Neural cell (in vitro differentiated cells): ENCODE measurements at regions not wholly inside any gene's neighbourhood (a gene's known extent, or its start where the extent isn't known, plus 50 kb on each side); places are given as distances from the start of the nearest gene placed in this dataset.

Experiments used
- H2AFZ ChIP-seq: fragments of 200-600, 300-800 bp; sonication (generic), shearing (Covaris generic); 2 replicates; pipeline ENCODE4 v1.6.0; 2014; ENCODE audit warnings: low read depth, mild to moderate bottlenecking, antibody characterized with exemption, low read length, moderate library complexity
- H3F3A ChIP-seq: fragments of 200-600 bp; shearing (Covaris generic); 2 replicates; pipeline ENCODE4 v1.6.1; 2016; ENCODE audit warnings: mild to moderate bottlenecking, moderate library complexity, mixed read lengths, antibody characterized with exemption, low read length; ENCODE audit not compliant: insufficient read depth, poor library complexity, severe bottlenecking
- H3K27ac ChIP-seq: fragments of 200-600, 300-800 bp; sonication (generic), shearing (Covaris generic); 2 replicates; pipeline ENCODE4 v1.5.1; 2014; ENCODE audit warnings: mild to moderate bottlenecking, low read length, moderate library complexity
- H3K27me3 ChIP-seq: fragments of 300-800, 200-600 bp; sonication (generic), shearing (Covaris generic); 2 replicates; pipeline ENCODE4 v1.6.0; 2014; ENCODE audit warnings: mild to moderate bottlenecking, low read depth, low read length, moderate library complexity; ENCODE audit not compliant: insufficient read depth
- H3K36me3 ChIP-seq: fragments of 300-800, 200-600 bp; sonication (generic), shearing (Covaris generic); 2 replicates; pipeline ENCODE4 v1.5.1; 2014; ENCODE audit warnings: mild to moderate bottlenecking, antibody characterized with exemption, low read length, moderate library complexity; ENCODE audit not compliant: insufficient read depth
- H3K4me2 ChIP-seq: fragments of 300-800, 200-600 bp; sonication (generic), shearing (Covaris generic); 2 replicates; pipeline ENCODE4 v1.6.0; 2014; ENCODE audit warnings: mild to moderate bottlenecking, low read length
- H3K4me3 ChIP-seq: fragments of 300-800, 200-600 bp; sonication (generic), shearing (Covaris generic); 2 replicates; pipeline ENCODE4 v1.5.1; 2014; ENCODE audit warnings: mild to moderate bottlenecking, low read length, moderate library complexity
- H3K79me2 ChIP-seq: fragments of 200-600 bp; shearing (Covaris generic); replicated peaks from 2 replicates; pipeline ENCODE4 v1.6.0; 2014; ENCODE audit warnings: mild to moderate bottlenecking, low read length, moderate library complexity; ENCODE audit not compliant: insufficient read depth
- H3K9ac ChIP-seq: fragments of 300-800, 200-600 bp; sonication (generic), shearing (Covaris generic); 2 replicates; pipeline ENCODE4 v1.6.1; 2016; ENCODE audit warnings: mild to moderate bottlenecking, low read length, mixed read lengths
- H3K9me2 ChIP-seq: fragments of 200-600 bp; shearing (Covaris generic); 2 replicates; pipeline ENCODE4 v1.6.1; 2016; ENCODE audit warnings: mild to moderate bottlenecking, low read length, mixed read lengths; ENCODE audit not compliant: insufficient read depth
- H3K9me3 ChIP-seq: fragments of 200-600, 300-800 bp; sonication (generic), shearing (Covaris generic); 2 replicates; pipeline ENCODE4 v1.6.1; 2016; ENCODE audit warnings: mild to moderate bottlenecking, mixed run types, low read length, moderate library complexity, mixed read lengths
- H4K20me1 ChIP-seq: fragments of 200-600 bp; shearing (Covaris generic); 2 replicates; pipeline ENCODE4 v1.6.1; 2016; ENCODE audit warnings: mild to moderate bottlenecking, mixed run types; ENCODE audit not compliant: insufficient read depth
- EP300 ChIP-seq: fragments of 450-650 bp; conservative IDR thresholded peaks from 2 replicates; pipeline ENCODE4 v1.6.1; 2014; ENCODE audit warnings: antibody characterized with exemption, mild to moderate bottlenecking, moderate library complexity; ENCODE audit not compliant: poor library complexity, severe bottlenecking
- EZH2 ChIP-seq: fragments of 200-600, 300-800 bp; shearing (Covaris generic), sonication (generic); IDR thresholded peaks from 2 replicates; pipeline ENCODE4 v1.6.1; 2014; ENCODE audit warnings: antibody characterized with exemption, low read length, borderline replicate concordance, mild to moderate bottlenecking; ENCODE audit not compliant: insufficient read depth, poor library complexity, severe bottlenecking
- MXI1 ChIP-seq: fragments of 450-650 bp; conservative IDR thresholded peaks from 2 replicates; pipeline ENCODE4 v1.6.1; 2014; ENCODE audit warnings: antibody characterized with exemption, mild to moderate bottlenecking; ENCODE audit not compliant: poor library complexity, severe bottlenecking
- POLR2AphosphoS5 ChIP-seq: IDR thresholded peaks from 2 replicates; pipeline ENCODE4 v1.6.1; 2012
- RAD21 ChIP-seq: fragments of 450-650 bp; conservative IDR thresholded peaks from 2 replicates; pipeline ENCODE4 v1.6.1; 2014; ENCODE audit warnings: antibody characterized with exemption, mild to moderate bottlenecking, moderate library complexity
- SMC3 ChIP-seq: fragments of 450-650 bp; conservative IDR thresholded peaks from 2 replicates; pipeline ENCODE4 v1.6.1; 2014; ENCODE audit warnings: antibody characterized with exemption, mild to moderate bottlenecking, moderate library complexity; ENCODE audit not compliant: poor library complexity
- TAF1 ChIP-seq: IDR thresholded peaks from 2 replicates; pipeline ENCODE4 v1.6.1; 2012; ENCODE audit warnings: low read depth
- TF ChIP-seq, protein P1 (sequence below): IDR thresholded peaks from 2 replicates; pipeline ENCODE4 v1.6.1; 2012; ENCODE audit warnings: borderline replicate concordance

DNA sequence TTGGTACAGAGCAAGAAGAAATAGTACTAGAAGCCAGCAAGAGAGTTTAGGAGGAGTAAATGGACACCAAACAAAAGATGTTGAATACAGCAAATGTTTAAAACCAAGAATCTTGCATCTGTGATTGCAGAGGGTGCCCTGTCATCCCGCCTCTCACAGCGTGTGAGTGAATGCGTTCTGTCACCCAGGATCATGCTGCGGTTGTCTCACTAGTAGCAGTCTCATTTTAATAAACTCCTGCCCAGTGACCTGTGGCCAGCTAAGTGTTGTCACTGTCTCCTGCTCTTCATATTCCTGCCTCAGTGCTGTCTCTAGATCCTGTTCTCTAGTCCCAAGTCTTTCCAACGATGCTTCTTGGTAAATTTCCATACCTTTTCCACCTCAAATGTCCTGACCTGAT lies 584.6 kb downstream of the MCTP2 start:
- H3K4me2 ChIP-seq = no peak overlapping the region
- no peak overlapping the region for H3K27ac ChIP-seq
- no peaks in the 10 kb centered on the region for H3K36me3 ChIP-seq
- H2AFZ ChIP-seq = no peak overlapping the region
- no peak overlapping the region for H3K4me3 ChIP-seq
- no peaks in the 10 kb centered on the region for H3K9me2 ChIP-seq
- no peak overlapping the region for H3K9ac ChIP-seq
- no peaks in the 10 kb centered on the region for H3K27me3 ChIP-seq
- no peaks in the 10 kb centered on the region for H3K79me2 ChIP-seq
- H3K9me3 ChIP-seq = no peaks in the 10 kb centered on the region
- TF ChIP-seq POLR2AphosphoS5 = no peak
- TF ChIP-seq EZH2 = no peak
- no peak for TF ChIP-seq TAF1
- no peak for TF ChIP-seq SMC3
- H3F3A ChIP-seq = no peaks in the 10 kb centered on the region
- no peaks in the 10 kb centered on the region for H4K20me1 ChIP-seq

DNA sequence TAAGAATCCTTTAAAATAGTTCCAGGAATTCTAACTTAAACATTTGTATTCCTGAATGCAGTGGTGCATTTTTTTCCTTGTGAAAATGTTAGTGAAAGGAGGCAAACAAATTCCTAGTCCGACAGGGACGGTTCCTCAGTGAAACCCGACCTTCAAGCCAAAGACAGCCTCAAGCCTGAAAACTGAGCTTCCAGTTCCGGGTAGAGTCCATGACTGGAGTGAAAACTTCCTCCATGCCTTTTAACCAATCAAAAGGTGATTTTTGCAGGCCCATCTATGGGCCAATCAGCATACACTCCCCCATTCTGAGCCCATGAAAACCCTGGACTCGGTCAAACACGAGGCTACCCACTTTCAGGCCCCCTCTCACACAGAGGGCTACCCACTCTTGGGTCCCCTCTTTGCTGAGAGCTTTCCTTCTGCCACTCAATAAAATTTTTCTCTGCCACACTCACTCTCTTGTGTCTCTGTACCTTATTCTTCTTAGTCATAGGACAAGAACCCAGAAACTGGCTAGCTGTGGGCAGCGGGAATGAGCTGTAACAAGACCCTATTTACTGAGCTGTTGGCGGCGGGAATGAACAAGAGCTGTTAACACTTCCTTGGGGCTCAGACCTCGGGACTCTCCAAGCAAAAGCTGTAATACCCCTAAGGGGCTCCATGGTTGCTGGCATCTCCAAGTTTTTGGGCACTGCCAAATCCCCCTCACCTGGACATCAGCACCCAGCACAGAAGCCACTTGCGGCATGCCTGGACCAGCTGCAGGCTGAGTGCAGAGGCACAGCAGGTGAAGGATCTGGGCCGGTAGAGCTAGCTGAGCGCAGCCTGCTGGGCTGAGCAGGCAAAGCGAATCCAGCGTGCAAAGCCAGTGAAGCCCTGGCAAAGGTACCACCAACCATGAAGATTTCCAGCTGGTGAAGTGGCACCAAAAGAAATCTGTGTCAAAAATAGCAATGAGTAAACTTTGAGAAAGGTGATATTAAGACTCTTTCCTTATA lies 598.8 kb downstream of the MCTP2 start:
- Histone ChIP-seq H3K27ac (no peak overlapping the region), H4K20me1 (no peaks in the 10 kb centered on the region), H3K4me3 (no peak overlapping the region), H3K36me3 (no peaks in the 10 kb centered on the region), H3K9ac (no peak overlapping the region), H3K79me2 (no peaks in the 10 kb centered on the region), H3K27me3 (no peaks in the 10 kb centered on the region), H2AFZ (no peak overlapping the region), H3K4me2 (no peak overlapping the region), H3K9me3 (no peaks in the 10 kb centered on the region), H3F3A (no peaks in the 10 kb centered on the region), H3K9me2 (no peaks in the 10 kb centered on the region)
- TF ChIP-seq MXI1 (no peak), TAF1 (no peak), RAD21 (no peak), EP300 (no peak), SMC3 (no peak), EZH2 (no peak)

DNA sequence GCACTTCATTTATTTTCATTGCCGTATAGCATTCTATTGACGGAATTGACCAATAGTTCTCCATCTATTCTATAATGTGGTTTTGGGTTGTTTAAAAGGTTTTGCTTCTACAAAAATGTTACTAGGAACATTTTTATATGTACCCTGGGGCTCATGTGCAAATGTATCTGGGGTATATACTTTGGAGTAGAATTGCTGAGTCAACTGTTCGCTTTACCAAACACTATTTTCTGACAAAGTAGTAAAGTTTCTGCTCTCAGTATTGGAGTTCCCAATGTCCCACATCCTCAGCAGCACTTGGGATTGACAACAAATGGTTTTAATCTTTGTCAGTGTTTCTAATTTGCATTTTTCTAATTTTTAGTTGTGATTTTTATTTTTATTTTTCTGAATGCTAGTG lies 602.6 kb downstream of the MCTP2 start:
- TF ChIP-seq, protein P1, sequence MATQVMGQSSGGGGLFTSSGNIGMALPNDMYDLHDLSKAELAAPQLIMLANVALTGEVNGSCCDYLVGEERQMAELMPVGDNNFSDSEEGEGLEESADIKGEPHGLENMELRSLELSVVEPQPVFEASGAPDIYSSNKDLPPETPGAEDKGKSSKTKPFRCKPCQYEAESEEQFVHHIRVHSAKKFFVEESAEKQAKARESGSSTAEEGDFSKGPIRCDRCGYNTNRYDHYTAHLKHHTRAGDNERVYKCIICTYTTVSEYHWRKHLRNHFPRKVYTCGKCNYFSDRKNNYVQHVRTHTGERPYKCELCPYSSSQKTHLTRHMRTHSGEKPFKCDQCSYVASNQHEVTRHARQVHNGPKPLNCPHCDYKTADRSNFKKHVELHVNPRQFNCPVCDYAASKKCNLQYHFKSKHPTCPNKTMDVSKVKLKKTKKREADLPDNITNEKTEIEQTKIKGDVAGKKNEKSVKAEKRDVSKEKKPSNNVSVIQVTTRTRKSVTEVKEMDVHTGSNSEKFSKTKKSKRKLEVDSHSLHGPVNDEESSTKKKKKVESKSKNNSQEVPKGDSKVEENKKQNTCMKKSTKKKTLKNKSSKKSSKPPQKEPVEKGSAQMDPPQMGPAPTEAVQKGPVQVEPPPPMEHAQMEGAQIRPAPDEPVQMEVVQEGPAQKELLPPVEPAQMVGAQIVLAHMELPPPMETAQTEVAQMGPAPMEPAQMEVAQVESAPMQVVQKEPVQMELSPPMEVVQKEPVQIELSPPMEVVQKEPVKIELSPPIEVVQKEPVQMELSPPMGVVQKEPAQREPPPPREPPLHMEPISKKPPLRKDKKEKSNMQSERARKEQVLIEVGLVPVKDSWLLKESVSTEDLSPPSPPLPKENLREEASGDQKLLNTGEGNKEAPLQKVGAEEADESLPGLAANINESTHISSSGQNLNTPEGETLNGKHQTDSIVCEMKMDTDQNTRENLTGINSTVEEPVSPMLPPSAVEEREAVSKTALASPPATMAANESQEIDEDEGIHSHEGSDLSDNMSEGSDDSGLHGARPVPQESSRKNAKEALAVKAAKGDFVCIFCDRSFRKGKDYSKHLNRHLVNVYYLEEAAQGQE = no peak
- no peak overlapping the region for H3K4me2 ChIP-seq

More for the DNA sequence above, 602.6 kb downstream of the MCTP2 start:
- Histone ChIP-seq H3F3A (no peaks in the 10 kb centered on the region), H3K27ac (no peak overlapping the region), H3K9me2 (no peaks in the 10 kb centered on the region), H3K9me3 (no peaks in the 10 kb centered on the region), H3K36me3 (no peaks in the 10 kb centered on the region), H3K27me3 (no peaks in the 10 kb centered on the region), H4K20me1 (no peaks in the 10 kb centered on the region), H3K4me3 (no peak overlapping the region), H3K9ac (no peak overlapping the region), H2AFZ (no peak overlapping the region), H3K79me2 (no peaks in the 10 kb centered on the region)
